ENCODE measurements at regions not wholly inside any gene's neighbourhood (a gene's known extent, or its start where the extent isn't known, plus 50 kb on each side); places are given as distances from the start of the nearest gene placed in this dataset.

- peaks cover 14% of the 10 kb centered on the region for H3K9me3 Mint-ChIP-seq
- H3K4me1 Mint-ChIP-seq (ENCODE audit: low read depth), result no peaks in the 10 kb centered on the region
- no peak overlapping the region for H3K4me3 Mint-ChIP-seq
- H3K27ac Mint-ChIP-seq, result no peak overlapping the region
- no peaks in the 10 kb centered on the region for H3K27me3 Mint-ChIP-seq (ENCODE audit: low read depth)
- no peaks in the 10 kb centered on the region for H3K36me3 Mint-ChIP-seq (ENCODE audit: low read depth)
These were observed 78.9 kb upstream of the FMR1 start for GRCh38 chrX:147832707-147833348.

GRCh38 chrX:147838465-147839131, 73.1 kb upstream of the FMR1 start:
- H3K9me3 Mint-ChIP-seq, result no peaks in the 10 kb centered on the region
- H3K4me3 Mint-ChIP-seq, result no peak overlapping the region
- H3K36me3 Mint-ChIP-seq (ENCODE audit: low read depth), result no peaks in the 10 kb centered on the region
- H3K4me1 Mint-ChIP-seq (ENCODE audit: low read depth), result no peaks in the 10 kb centered on the region
- no peaks in the 10 kb centered on the region for H3K27me3 Mint-ChIP-seq (ENCODE audit: low read depth)
- H3K27ac Mint-ChIP-seq, result no peak overlapping the region

DNA sequence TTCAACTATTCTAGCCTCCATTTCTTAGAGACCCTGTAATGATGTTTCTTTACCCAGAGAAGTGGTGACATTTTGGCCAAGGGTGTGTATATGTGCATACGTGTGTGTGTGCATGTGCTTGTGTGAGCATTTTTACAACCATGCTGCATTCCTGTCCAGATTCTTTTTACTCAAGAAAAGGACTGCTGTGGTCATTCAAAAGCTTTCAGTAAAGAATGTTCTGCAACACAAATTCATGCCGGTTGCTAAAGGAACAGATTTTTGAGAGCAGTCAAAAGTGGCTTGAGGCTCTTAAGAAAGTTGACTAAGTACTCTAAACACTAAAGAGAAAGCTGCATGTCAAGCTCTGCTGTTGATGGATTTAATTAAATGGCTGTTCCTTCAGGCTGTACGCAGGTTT, 65.0 kb upstream of the FMR1 start:
- H3K9me3 Mint-ChIP-seq, result no peaks in the 10 kb centered on the region
- no peaks in the 10 kb centered on the region for H3K36me3 Mint-ChIP-seq (ENCODE audit: low read depth)

DNA sequence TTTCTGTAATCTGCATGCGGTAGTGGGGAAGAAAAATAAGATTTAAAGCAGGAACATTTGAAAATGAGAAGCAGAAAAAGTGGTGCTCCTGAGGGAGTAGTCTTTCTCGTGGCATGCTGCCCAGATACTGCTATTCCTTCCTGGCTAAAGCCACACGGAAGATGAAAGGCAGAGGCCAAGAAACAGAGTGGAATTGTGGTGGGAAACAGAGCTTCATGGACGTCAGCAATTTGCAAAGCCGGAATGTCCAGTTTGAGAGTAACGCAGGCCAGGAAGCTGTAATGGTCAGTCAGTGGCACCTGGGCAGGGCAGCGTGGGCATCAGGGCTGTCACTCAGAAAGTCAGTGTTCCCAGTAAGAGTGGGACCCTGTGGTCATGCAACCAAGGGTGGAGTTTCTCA, 63.7 kb upstream of the FMR1 start:
- no peaks in the 10 kb centered on the region for H3K36me3 Mint-ChIP-seq (ENCODE audit: low read depth)
- no peaks in the 10 kb centered on the region for H3K27me3 Mint-ChIP-seq (ENCODE audit: low read depth)
- H3K27ac Mint-ChIP-seq, result no peak overlapping the region
- no peaks in the 10 kb centered on the region for H3K4me1 Mint-ChIP-seq (ENCODE audit: low read depth)
- H3K9me3 Mint-ChIP-seq, result no peaks in the 10 kb centered on the region
- no peak overlapping the region for H3K4me3 Mint-ChIP-seq

More for the DNA sequence above, 65.0 kb upstream of the FMR1 start:
- no peaks in the 10 kb centered on the region for H3K4me1 Mint-ChIP-seq (ENCODE audit: low read depth)
- H3K27ac Mint-ChIP-seq, result no peak overlapping the region
- no peaks in the 10 kb centered on the region for H3K27me3 Mint-ChIP-seq (ENCODE audit: low read depth)
- no peak overlapping the region for H3K4me3 Mint-ChIP-seq

DNA sequence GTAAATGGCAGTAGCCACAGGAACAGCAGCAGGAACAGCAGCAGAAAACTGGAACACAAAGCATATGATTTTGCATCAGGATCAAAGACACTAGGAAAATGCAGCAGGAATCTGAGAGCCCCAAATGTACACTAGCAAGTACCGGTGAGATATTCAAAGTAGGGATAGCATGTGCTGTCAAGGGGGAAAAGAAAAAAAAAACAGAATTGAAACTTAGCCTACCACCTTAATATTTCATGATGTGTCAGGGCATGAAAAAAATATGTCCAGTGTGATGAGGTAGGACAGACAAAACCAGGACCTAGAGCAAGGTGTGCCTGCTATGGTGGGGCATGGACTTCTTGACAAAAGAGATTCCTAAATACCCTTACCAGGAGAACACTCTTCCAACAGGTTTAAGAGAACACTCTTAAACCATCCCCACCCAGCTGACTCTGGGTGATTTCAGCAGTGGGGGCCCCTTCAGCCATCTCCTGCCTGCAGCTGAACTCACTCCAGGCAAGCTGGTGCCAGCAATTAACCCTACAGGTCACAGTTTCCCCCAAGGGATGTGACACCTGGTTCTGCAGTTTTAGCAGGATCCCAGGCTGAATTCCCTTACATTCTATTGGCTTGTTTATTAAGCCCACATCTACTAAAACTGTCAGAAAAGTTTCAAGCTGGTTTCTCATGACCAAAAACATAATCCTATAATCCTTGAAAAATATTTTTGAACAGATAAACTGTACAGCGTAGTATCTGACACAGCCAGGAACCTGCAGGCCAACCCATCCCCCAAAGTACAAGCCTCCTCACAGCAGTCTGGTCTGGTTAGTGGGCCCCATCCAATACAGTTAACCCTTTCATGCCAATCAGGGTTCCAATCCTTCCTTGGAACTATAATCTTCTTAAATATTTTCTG, 62.9 kb upstream of the FMR1 start:
- H3K9me3 Mint-ChIP-seq, result no peaks in the 10 kb centered on the region
- no peaks in the 10 kb centered on the region for H3K27me3 Mint-ChIP-seq (ENCODE audit: low read depth)
- no peak overlapping the region for H3K4me3 Mint-ChIP-seq
- no peak overlapping the region for H3K27ac Mint-ChIP-seq
- H3K36me3 Mint-ChIP-seq (ENCODE audit: low read depth), result no peaks in the 10 kb centered on the region
- H3K4me1 Mint-ChIP-seq (ENCODE audit: low read depth), result no peaks in the 10 kb centered on the region

DNA sequence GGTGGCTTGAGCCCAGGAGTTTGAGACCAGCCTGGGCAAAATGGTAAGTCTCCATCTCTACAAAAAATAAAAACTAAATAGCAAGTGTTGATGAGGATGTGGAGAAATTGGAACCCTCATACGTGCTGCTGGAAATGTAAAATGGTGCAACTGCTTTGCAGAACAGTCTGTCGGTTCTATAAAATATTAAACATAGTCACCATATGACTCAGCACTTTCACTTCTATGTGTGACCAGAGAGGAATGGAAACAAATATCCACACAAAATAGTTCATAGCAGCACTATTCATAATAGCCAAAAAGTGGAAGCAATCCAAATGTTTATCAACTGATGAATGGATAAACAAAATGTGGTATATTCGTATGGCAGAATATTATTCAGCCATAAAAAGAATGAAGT, 60.8 kb upstream of the FMR1 start:
- H3K27me3 Mint-ChIP-seq (ENCODE audit: low read depth), result no peaks in the 10 kb centered on the region
- H3K4me3 Mint-ChIP-seq, result no peak overlapping the region
- H3K9me3 Mint-ChIP-seq, result no peaks in the 10 kb centered on the region
- H3K36me3 Mint-ChIP-seq (ENCODE audit: low read depth), result no peaks in the 10 kb centered on the region
- H3K4me1 Mint-ChIP-seq (ENCODE audit: low read depth), result no peaks in the 10 kb centered on the region
- H3K27ac Mint-ChIP-seq, result no peak overlapping the region

DNA sequence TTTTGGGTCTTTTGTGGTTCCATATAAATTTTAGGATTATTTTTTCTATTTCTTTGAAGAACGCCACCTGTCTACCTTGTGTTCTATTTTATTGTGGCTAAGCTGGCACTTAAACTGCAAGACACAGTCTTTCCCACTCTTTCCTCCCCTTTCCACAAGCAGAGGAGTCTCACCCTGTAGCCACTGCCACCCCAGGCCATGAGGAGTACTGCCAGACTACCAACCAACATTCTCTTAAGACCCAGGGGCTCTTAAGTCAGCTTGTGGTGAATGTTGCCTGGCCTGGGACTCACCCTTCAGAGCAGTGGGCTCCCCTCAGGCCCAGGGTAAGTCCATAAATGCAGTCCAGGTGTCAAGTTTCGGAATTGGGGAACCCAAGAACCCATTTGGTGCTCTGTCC, 58.0 kb upstream of the FMR1 start:
- H3K36me3 Mint-ChIP-seq (ENCODE audit: low read depth), result no peaks in the 10 kb centered on the region

GRCh38 chrX:147859666-147860065, 52.1 kb upstream of the FMR1 start:
- H3K9me3 Mint-ChIP-seq, result peaks cover 4% of the 10 kb centered on the region
- no peaks in the 10 kb centered on the region for H3K27me3 Mint-ChIP-seq (ENCODE audit: low read depth)
- H3K27ac Mint-ChIP-seq, result no peak overlapping the region
- H3K4me3 Mint-ChIP-seq, result no peak overlapping the region
- no peaks in the 10 kb centered on the region for H3K36me3 Mint-ChIP-seq (ENCODE audit: low read depth)
- no peaks in the 10 kb centered on the region for H3K4me1 Mint-ChIP-seq (ENCODE audit: low read depth)

More for the DNA sequence above, 58.0 kb upstream of the FMR1 start:
- H3K4me3 Mint-ChIP-seq, result no peak overlapping the region
- H3K9me3 Mint-ChIP-seq, result peaks cover 4% of the 10 kb centered on the region
- H3K27me3 Mint-ChIP-seq (ENCODE audit: low read depth), result no peaks in the 10 kb centered on the region
- H3K4me1 Mint-ChIP-seq (ENCODE audit: low read depth), result no peaks in the 10 kb centered on the region
- H3K27ac Mint-ChIP-seq, result no peak overlapping the region

All from T-helper 1 cell treated with Interleukin-12 subunit alpha and Interleukin-12 subunit beta and Interleukin-4 antibody, amounts not matched to agents 30 μg/mL and 1 μg/mL, for 36 hours (primary cell).